HEK293T (cell line): ENCODE measurements at regions not wholly inside any gene's neighbourhood (a gene's known extent, or its start where the extent isn't known, plus 50 kb on each side); places are given as distances from the start of the nearest gene placed in this dataset.

ENCODE experiments used
- ELF4 ChIP-seq: fragments of 450-650 bp; IDR thresholded peaks from 2 replicates; pipeline ENCODE4 v1.6.1; 2017; ENCODE audit warnings: antibody characterized with exemption
- FOXA1 ChIP-seq: fragments of 450-650 bp; IDR thresholded peaks from 2 replicates; pipeline ENCODE4 v1.6.1; 2016; ENCODE audit warnings: mild to moderate bottlenecking
- FOXM1 ChIP-seq: fragments of 450-650 bp; IDR thresholded peaks from 2 replicates; pipeline ENCODE4 v1.6.1; 2017; ENCODE audit warnings: mild to moderate bottlenecking, borderline replicate concordance
- PKNOX1 ChIP-seq: fragments of 450-650 bp; IDR thresholded peaks from 2 replicates; pipeline ENCODE4 v1.6.1; 2016
- SP1 ChIP-seq: fragments of 450-650 bp; IDR thresholded peaks from 2 replicates; pipeline ENCODE4 v1.6.1; 2017
- SUZ12 ChIP-seq: fragments of 450-650 bp; IDR thresholded peaks from 2 replicates; pipeline ENCODE4 v1.6.1; 2016; ENCODE audit warnings: mild to moderate bottlenecking
- TARDBP ChIP-seq: fragments of 450-650 bp; IDR thresholded peaks from 2 replicates; pipeline ENCODE4 v1.6.1; 2016
- ZNF384 ChIP-seq: fragments of 450-650 bp; IDR thresholded peaks from 2 replicates; pipeline ENCODE4 v1.6.1; 2016

DNA sequence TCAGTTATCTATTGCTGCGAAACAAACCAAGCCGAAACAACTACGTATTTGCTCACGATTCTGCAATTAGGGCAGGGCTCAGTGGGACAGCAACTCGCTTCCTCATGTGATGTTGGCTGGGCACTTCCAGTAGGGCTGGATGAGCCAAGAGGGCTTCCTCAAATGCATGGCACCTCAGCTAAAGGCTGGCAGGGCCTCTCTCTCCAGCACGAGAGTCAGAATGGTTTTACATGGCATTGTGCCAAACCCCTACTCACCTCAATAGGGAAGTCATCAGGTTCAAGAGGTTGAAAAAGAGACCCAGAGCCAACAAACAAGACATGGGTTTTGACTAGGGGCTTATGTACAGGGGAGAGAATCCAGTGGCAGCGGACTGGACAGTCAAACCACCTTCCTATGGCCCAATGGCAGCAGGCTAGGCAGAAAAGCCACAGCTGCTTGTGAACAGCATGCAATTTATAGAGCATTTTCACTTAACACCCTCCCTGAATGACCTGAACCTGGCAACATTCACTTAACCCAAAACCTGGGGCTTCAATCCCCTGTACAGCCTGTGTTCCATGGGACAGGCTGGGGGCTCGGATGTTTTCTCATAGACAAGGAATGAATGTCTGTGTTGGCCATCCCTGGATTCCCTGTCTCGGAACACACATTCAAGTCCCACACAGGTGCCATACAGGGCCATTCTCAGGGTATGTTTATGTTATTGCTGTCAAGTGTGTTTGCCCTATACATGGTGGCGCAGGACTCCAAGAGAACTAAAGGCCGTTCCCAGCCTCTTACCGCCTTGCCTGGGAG, 154.2 kb upstream of the NAV2 start:
- TF ChIP-seq PKNOX1 (no peak), FOXM1 (no peak), FOXA1 (no peak), SP1 (no peak), ZNF384 (no peak), TARDBP (no peak), ELF4 (no peak), SUZ12 (no peak)
